SK-N-MC (cell line): ENCODE measurements at regions not wholly inside any gene's neighbourhood (a gene's known extent, or its start where the extent isn't known, plus 50 kb on each side); places are given as distances from the start of the nearest gene placed in this dataset.

Source experiments
- EZH2 ChIP-seq: fragments of 200-600 bp; sonication (generic); IDR thresholded peaks from one replicate; pipeline ENCODE4 v1.6.1; 2017; ENCODE audit warnings: antibody characterized with exemption
- FOXP2 ChIP-seq: optimal IDR thresholded peaks from 2 replicates; pipeline ENCODE3; 2011; ENCODE audit warnings: mild to moderate bottlenecking, moderate library complexity; ENCODE audit not compliant: insufficient read depth; ENCODE audit errors: extremely low read length, control extremely low read depth
- POLR2AphosphoS5 ChIP-seq: IDR thresholded peaks from 2 replicates; pipeline ENCODE4 v1.6.1; 2012; ENCODE audit warnings: mild to moderate bottlenecking, low read depth, low read length, borderline replicate concordance

DNA sequence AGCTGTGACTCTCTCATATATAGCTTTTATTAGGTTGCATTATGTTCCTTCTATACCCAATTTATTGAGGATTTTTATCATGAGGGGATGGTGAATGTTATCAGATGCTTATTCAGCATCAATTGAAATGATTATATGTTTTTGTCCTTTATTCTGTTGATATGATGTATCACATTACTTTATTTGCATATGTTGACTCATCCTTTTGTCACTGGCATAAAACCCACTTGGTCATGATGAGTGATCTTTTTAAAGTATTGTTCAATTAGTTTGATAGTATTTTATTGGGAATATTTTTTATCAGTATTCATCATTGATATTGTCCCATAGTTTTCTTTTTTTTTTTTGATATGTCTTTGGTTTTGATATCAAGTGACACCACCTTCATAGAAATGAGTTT, 529.9 kb downstream of the MMUT start:
- TF ChIP-seq EZH2 (no peak), POLR2AphosphoS5 (no peak), FOXP2 (no peak)
